HepG2 (cell line): ENCODE measurements at regions not wholly inside any gene's neighbourhood (a gene's known extent, or its start where the extent isn't known, plus 50 kb on each side); places are given as distances from the start of the nearest gene placed in this dataset.

Source experiments
- ATAC-seq: fragments of 200-7000 bp; cut with Tn5 transposase; 3 replicates; pipeline ENCODE4 v1.9.1; 2020; ENCODE audit warnings: mild to moderate bottlenecking, moderate library complexity
- BruUV-seq: library from RNA; stranded (reverse); fragments of 400-500 nt; replicated peaks from 2 replicates; lab custom pipeline; 2021; lab: Mats Ljungman, UMichigan
- CTCF ChIA-PET: fragments of 300-600 bp; formaldehyde crosslinking; extraction: SDS; loops from one replicate; lab custom pipeline; 2021; ENCODE audit warnings: low total read pairs, inconsistent platforms, low intra/inter-chr PET ratio; lab: Yijun Ruan, JAX
- POLR2A ChIA-PET: fragments of 350-600 bp; sonication (Branson Sonifier 250); formaldehyde crosslinking; loops from one replicate; lab custom pipeline; 2020; ENCODE audit warnings: antibody characterized with exemption, inconsistent platforms; lab: Yijun Ruan, JAX
- DNase-seq: peaks from one replicate; pipeline ENCODE4 v3.0.0-alpha.2; 2015; ENCODE audit warnings: low spot score
- FAIRE-seq: peaks from 3 replicates; lab custom pipeline; 2011; peaks lifted over from hg19 to GRCh38; lab: Jason Lieb, UNC
- H2AFZ ChIP-seq: one replicate; pipeline ENCODE4 v1.6.1; 2011; ENCODE audit warnings: low read length, inconsistent platforms
- H3K27ac ChIP-seq: fragments of 300-600 bp; 3 replicates; pipeline ENCODE4 v1.8.0; 2011; ENCODE audit warnings: mixed run types, mild to moderate bottlenecking, mixed read lengths, low read length, inconsistent platforms; ENCODE audit not compliant: insufficient read depth; ENCODE audit errors: extremely low read length
- H3K27me3 ChIP-seq, 2 experiments: fragments of 200-600 bp in 1 of 2; 2 replicates in 1 of 2; 3 replicates in 1 of 2; pipeline versions ENCODE4 v1.6.0 to v1.8.0; 2011; ENCODE audit warnings: low read length in 2 of 2, mild to moderate bottlenecking in 2 of 2, moderate library complexity in 2 of 2, inconsistent platforms in 1 of 2; ENCODE audit not compliant: insufficient read depth in 2 of 2, control insufficient read depth in 1 of 2
- H3K36me3 ChIP-seq, 2 experiments: fragments of 200-600 bp in 1 of 2; replicated peaks in 1 of 2; 2 replicates in 1 of 2; 3 replicates in 1 of 2; pipeline versions ENCODE4 v1.5.1 to v1.8.0; 2011; ENCODE audit warnings: low read length in 2 of 2, inconsistent platforms in 1 of 2; ENCODE audit not compliant: insufficient read depth in 2 of 2, control insufficient read depth in 1 of 2
- H3K4me1 ChIP-seq: 2 replicates; pipeline ENCODE4 v1.5.1; 2012; ENCODE audit warnings: low read length, inconsistent platforms; ENCODE audit not compliant: insufficient read depth
- H3K4me2 ChIP-seq: 2 replicates; pipeline ENCODE4 v1.6.0; 2011; ENCODE audit warnings: low read depth, low read length, inconsistent platforms
- H3K4me3 ChIP-seq, 3 experiments: fragments of 200-600 bp in 1 of 3; sonication (generic), shearing (Covaris generic) in 1 of 3; replicated peaks in 1 of 3; 2 replicates each; pipeline ENCODE4 v1.5.1; 2011 to 2016; ENCODE audit warnings: low read length in 3 of 3, inconsistent platforms in 2 of 3, low read depth in 2 of 3, mild to moderate bottlenecking in 2 of 3, control low read depth in 1 of 3, mixed read lengths in 1 of 3; ENCODE audit not compliant: insufficient read depth in 1 of 3
- H3K79me2 ChIP-seq: one replicate; pipeline ENCODE4 v1.6.1; 2011; ENCODE audit warnings: low read length, inconsistent platforms; ENCODE audit not compliant: insufficient read depth
- H3K9ac ChIP-seq: 2 replicates; pipeline ENCODE4 v1.6.0; 2011; ENCODE audit warnings: mild to moderate bottlenecking, low read depth, low read length, inconsistent platforms; ENCODE audit not compliant: insufficient read depth
- H3K9me3 ChIP-seq: 2 replicates; pipeline ENCODE4 v1.5.1; 2012; ENCODE audit warnings: mild to moderate bottlenecking, low read length
- H4K20me1 ChIP-seq: 2 replicates; pipeline ENCODE4 v1.6.0; 2011; ENCODE audit warnings: inconsistent platforms, mild to moderate bottlenecking, low read length, moderate library complexity; ENCODE audit not compliant: insufficient read depth
- AKAP8 ChIP-seq: sonication (generic); formaldehyde crosslinking; IDR thresholded peaks from 2 replicates; pipeline ENCODE4 v1.5.1; 2020; ENCODE audit warnings: mild to moderate bottlenecking, missing genetic modification reagents
- ARNT2 ChIP-seq: sonication (generic); formaldehyde crosslinking; IDR thresholded peaks from 2 replicates; pipeline ENCODE4 v1.8.0; 2022; ENCODE audit warnings: mild to moderate bottlenecking, low read depth, missing genetic modification reagents, moderate library complexity
- EP300 ChIP-seq, 3 experiments: sonication (generic) in 1 of 3; formaldehyde crosslinking in 1 of 3; IDR thresholded peaks; 2 replicates each; pipeline versions ENCODE4 v1.5.1 to v1.6.1; 2011 to 2020; ENCODE audit warnings: low read depth in 2 of 3, low read length in 2 of 3, borderline replicate concordance in 1 of 3, improper control_type of control experiment in 1 of 3, mild to moderate bottlenecking in 1 of 3, missing genetic modification reagents in 1 of 3, moderate library complexity in 1 of 3
- ETV6 ChIP-seq: sonication (generic); formaldehyde crosslinking; conservative IDR thresholded peaks from 2 replicates; pipeline ENCODE4 v1.4.0; 2020; ENCODE audit warnings: missing genetic modification reagents
- HHEX ChIP-seq: IDR thresholded peaks from 2 replicates; pipeline ENCODE4 v1.6.1; 2016; ENCODE audit warnings: control low read depth
- HMGA1 ChIP-seq: sonication (generic); formaldehyde crosslinking; conservative IDR thresholded peaks from 2 replicates; pipeline ENCODE4 v1.4.0; 2020; ENCODE audit warnings: missing genetic modification reagents
- KLF16 ChIP-seq, 2 experiments: sonication (generic) in 1 of 2; formaldehyde crosslinking in 1 of 2; IDR thresholded peaks; 2 replicates each; pipeline versions ENCODE4 v1.6.1 to v1.8.0; 2016 to 2023; ENCODE audit warnings: missing genetic modification reagents in 2 of 2, missing compliant biosample characterization in 1 of 2
- KLF6 ChIP-seq: IDR thresholded peaks from 2 replicates; pipeline ENCODE4 v1.8.0; 2016; ENCODE audit warnings: missing biosample characterization, missing genetic modification reagents
- SATB2 ChIP-seq: sonication (generic); formaldehyde crosslinking; IDR thresholded peaks from 2 replicates; pipeline ENCODE4 v1.5.0; 2020; ENCODE audit warnings: missing genetic modification reagents
- SNRNP70 ChIP-seq: fragments of 200-400 bp; formaldehyde crosslinking; IDR thresholded peaks from 2 replicates; pipeline ENCODE4 v1.6.1; 2017; ENCODE audit warnings: mild to moderate bottlenecking, low read depth, low read length, moderate library complexity
- TRIM24 ChIP-seq: sonication (generic); formaldehyde crosslinking; IDR thresholded peaks from 2 replicates; pipeline ENCODE4 v1.8.0; 2022; ENCODE audit warnings: mild to moderate bottlenecking, missing genetic modification reagents
- YEATS2 ChIP-seq: sonication (generic); formaldehyde crosslinking; IDR thresholded peaks from 2 replicates; pipeline ENCODE4 v1.4.0; 2020; ENCODE audit warnings: missing genetic modification reagents, borderline replicate concordance
- YY1 ChIP-seq: IDR thresholded peaks from 2 replicates; pipeline ENCODE4 v1.6.1; 2011; ENCODE audit warnings: low read length, low read depth, moderate library complexity, mild to moderate bottlenecking; ENCODE audit not compliant: insufficient read depth, insufficient replicate concordance
- ZBTB33 ChIP-seq: sonication (generic); formaldehyde crosslinking; IDR thresholded peaks from 2 replicates; pipeline ENCODE4 v1.4.0; 2020; ENCODE audit warnings: missing genetic modification reagents
- ZNF230 ChIP-seq: sonication (generic); formaldehyde crosslinking; IDR thresholded peaks from 2 replicates; pipeline ENCODE4 v1.4.0; 2020; ENCODE audit warnings: mild to moderate bottlenecking, missing genetic modification reagents
- ZNF614 ChIP-seq: IDR thresholded peaks from 2 replicates; pipeline ENCODE4 v1.6.1; 2018; ENCODE audit warnings: missing biosample characterization, missing genetic modification reagents, inconsistent platforms, borderline replicate concordance
- ZNF616 ChIP-seq: sonication (generic); formaldehyde crosslinking; IDR thresholded peaks from 2 replicates; pipeline ENCODE4 v1.5.0; 2020; ENCODE audit warnings: low read depth, mild to moderate bottlenecking, missing genetic modification reagents
- WGBS: methylation state at CpG from one replicate; pipeline ENCODE4 v1.1.6; 2017; ENCODE audit warnings: low lambda C conversion rate; 5-methylcytosine and 5-hydroxymethylcytosine counted together
- in situ Hi-C: cut with HindIII; loops from 2 replicates; pipeline ENCODE4 v1.10.0; 2017; ENCODE audit warnings: low pct_unique_long_range_greater_than_20kb; ENCODE audit not compliant: extremely low pct_ligation_motif_present
- intact Hi-C: fragments of 100-400 bp; cut with micrococcal nuclease; formaldehyde crosslinking; loops from one replicate; pipeline ENCODE4 v1.10.0; 2022; ENCODE audit not compliant: unreplicated experiment
- TF ChIP-seq, protein P1 (sequence below): sonication (generic); formaldehyde crosslinking; IDR thresholded peaks from 2 replicates; pipeline ENCODE4 v1.4.0; 2020; ENCODE audit warnings: missing genetic modification reagents
- TF ChIP-seq, protein P2 (sequence below): sonication (generic); formaldehyde crosslinking; IDR thresholded peaks from 2 replicates; pipeline ENCODE4 v1.4.0; 2020; ENCODE audit warnings: mild to moderate bottlenecking, missing genetic modification reagents

GRCh38 chr1:219490566-219490965 is 122.3 kb downstream of the ZC3H11B start:
- no TSS peak for BruUV-seq
- intact Hi-C loops, result no loop called here
- Histone ChIP-seq H3K79me2 (no peaks in the 10 kb centered on the region), H3K36me3 (no peaks in the 10 kb centered on the region), H2AFZ (no peak overlapping the region), H3K9me3 (no peaks in the 10 kb centered on the region)
- no peak for ATAC-seq
- no peak for DNase-seq
- TF ChIP-seq HHEX (CRISPR knock-in tag) (no peak), KLF16 (CRISPR knock-in tag; IDR thresholded peaks at IDR 0.05) (no peak), ZNF616 (no peak), ETV6 (CRISPR knock-in tag) (no peak), TRIM24 (CRISPR knock-in tag) (no peak), YY1 (no peak), ZNF230 (CRISPR knock-in tag) (no peak), EP300 (IDR thresholded peaks at IDR 0.05; ENCODE audit: low read depth in 2 of 2, low read length in 2 of 2) (no peak), EP300 (CRISPR knock-in tag; IDR thresholded peaks at IDR 0.05; ENCODE audit: borderline replicate concordance) (no peak), SNRNP70 (no peak), ARNT2 (CRISPR knock-in tag) (no peak), AKAP8 (CRISPR knock-in tag) (no peak), HMGA1 (CRISPR knock-in tag) (no peak), SATB2 (CRISPR knock-in tag) (no peak), ZNF614 (CRISPR knock-in tag) (no peak), KLF6 (CRISPR knock-in tag) (no peak), YEATS2 (CRISPR knock-in tag) (no peak), ZBTB33 (no peak)
- TF ChIP-seq, protein P1, sequence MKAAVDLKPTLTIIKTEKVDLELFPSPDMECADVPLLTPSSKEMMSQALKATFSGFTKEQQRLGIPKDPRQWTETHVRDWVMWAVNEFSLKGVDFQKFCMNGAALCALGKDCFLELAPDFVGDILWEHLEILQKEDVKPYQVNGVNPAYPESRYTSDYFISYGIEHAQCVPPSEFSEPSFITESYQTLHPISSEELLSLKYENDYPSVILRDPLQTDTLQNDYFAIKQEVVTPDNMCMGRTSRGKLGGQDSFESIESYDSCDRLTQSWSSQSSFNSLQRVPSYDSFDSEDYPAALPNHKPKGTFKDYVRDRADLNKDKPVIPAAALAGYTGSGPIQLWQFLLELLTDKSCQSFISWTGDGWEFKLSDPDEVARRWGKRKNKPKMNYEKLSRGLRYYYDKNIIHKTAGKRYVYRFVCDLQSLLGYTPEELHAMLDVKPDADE (CRISPR knock-in tag), result no peak
- TF ChIP-seq, protein P2, sequence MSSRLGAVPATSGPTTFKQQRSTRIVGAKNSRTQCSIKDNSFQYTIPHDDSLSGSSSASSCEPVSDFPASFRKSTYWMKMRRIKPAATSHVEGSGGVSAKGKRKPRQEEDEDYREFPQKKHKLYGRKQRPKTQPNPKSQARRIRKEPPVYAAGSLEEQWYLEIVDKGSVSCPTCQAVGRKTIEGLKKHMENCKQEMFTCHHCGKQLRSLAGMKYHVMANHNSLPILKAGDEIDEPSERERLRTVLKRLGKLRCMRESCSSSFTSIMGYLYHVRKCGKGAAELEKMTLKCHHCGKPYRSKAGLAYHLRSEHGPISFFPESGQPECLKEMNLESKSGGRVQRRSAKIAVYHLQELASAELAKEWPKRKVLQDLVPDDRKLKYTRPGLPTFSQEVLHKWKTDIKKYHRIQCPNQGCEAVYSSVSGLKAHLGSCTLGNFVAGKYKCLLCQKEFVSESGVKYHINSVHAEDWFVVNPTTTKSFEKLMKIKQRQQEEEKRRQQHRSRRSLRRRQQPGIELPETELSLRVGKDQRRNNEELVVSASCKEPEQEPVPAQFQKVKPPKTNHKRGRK (CRISPR knock-in tag), result no peak
- TF ChIP-seq, all 625 proteins: peak for 0
- Histone ChIP-seq H3K9ac (no peak overlapping the region), H3K4me1 (no peaks in the 10 kb centered on the region), H3K4me2 (no peak overlapping the region), H3K27me3 (no peaks in the 10 kb centered on the region), H3K4me3 (no peak overlapping the region), H3K27ac (no peak overlapping the region), H4K20me1 (no peaks in the 10 kb centered on the region)
- FAIRE-seq, result no peak
- in situ Hi-C loops, result no loop called here
- CTCF ChIA-PET, result no interaction called here
- POLR2A ChIA-PET, result no interaction called here
- 26% methylated on average over 1 of the region's 1 CpG for WGBS
